ENCODE measurements at regions not wholly inside any gene's neighbourhood (a gene's known extent, or its start where the extent isn't known, plus 50 kb on each side); places are given as distances from the start of the nearest gene placed in this dataset.

DNA sequence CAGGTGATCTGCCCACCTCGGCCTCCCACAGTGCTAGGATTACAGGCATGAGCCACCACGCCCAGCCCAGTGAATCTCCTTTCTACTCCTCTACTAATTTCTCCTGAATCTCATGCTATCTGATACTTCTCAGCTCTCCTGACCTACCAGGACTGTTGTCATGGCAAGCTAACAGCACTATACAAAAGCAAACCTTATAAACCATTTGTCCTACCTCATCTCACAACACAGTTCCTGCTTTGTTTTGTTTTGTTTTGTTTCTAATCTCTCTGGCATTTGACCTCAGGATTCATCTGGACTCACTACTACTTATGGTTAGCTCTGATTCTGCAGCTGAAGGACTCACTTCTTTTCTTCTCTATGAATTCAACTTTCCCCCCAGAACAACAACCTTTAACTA lies 734.8 kb downstream of the TLE1 start:
- Histone ChIP-seq H3K79me1 (ENCODE audit: insufficient read depth, low read depth, low read length, poor library complexity, severe bottlenecking) (no peaks in the 10 kb centered on the region), H2BK5ac (ENCODE audit: insufficient read length, low read length) (no peak overlapping the region), H3K4ac (ENCODE audit: low read depth, low read length) (no peak overlapping the region), H3K56ac (ENCODE audit: insufficient read length, low read depth, low read length) (no peak overlapping the region), H3K14ac (ENCODE audit: insufficient read depth, low read length) (no peak overlapping the region), H3K9me3 (ENCODE audit: control insufficient read depth, low read depth, low read length) (no peaks in the 10 kb centered on the region), H3K18ac (ENCODE audit: insufficient read length, low read depth, low read length) (no peak overlapping the region), H3K4me2 (ENCODE audit: insufficient read depth, insufficient read length, low read length) (no peak overlapping the region), H2BK120ac (ENCODE audit: low read depth, low read length, poor library complexity, severe bottlenecking) (no peak overlapping the region), H3K4me1 (ENCODE audit: insufficient read depth, low read length) (no peaks in the 10 kb centered on the region), H2BK12ac (ENCODE audit: insufficient read length, low read depth, low read length) (no peak overlapping the region), H3K23ac (ENCODE audit: insufficient read length, low read depth, low read length) (no peak overlapping the region), H3K9ac (ENCODE audit: extremely low read depth, insufficient read length, low read length) (no peak overlapping the region), H2AK5ac (ENCODE audit: insufficient read length, low read length) (no peak overlapping the region), H4K91ac (ENCODE audit: insufficient read length, low read depth, low read length) (no peak overlapping the region), H3K27ac (ENCODE audit: insufficient read length, low read depth, low read length) (no peak overlapping the region), H3K27me3 (ENCODE audit: insufficient read depth, low read length) (no peaks in the 10 kb centered on the region), H2AFZ (ENCODE audit: low read length) (no peak overlapping the region), H2BK20ac (ENCODE audit: low read depth, low read length, poor library complexity, severe bottlenecking) (no peak overlapping the region), H4K20me1 (ENCODE audit: control insufficient read depth, insufficient read depth, insufficient read length) (no peaks in the 10 kb centered on the region), H3T11ph (ENCODE audit: low read length) (no peak overlapping the region), H3K23me2 (ENCODE audit: insufficient read length, low read depth, low read length, poor library complexity, severe bottlenecking) (no peaks in the 10 kb centered on the region), H2BK15ac (ENCODE audit: low read depth, low read length) (no peak overlapping the region), H4K8ac (replicated peaks; ENCODE audit: insufficient read length, low read depth, low read length) (no peak overlapping the region), H3K79me2 (ENCODE audit: insufficient read depth, low read length) (no peaks in the 10 kb centered on the region), H4K5ac (ENCODE audit: insufficient read length, low read depth, low read length) (no peak overlapping the region)
- H3K36me3 Mint-ChIP-seq (ENCODE audit: insufficient read depth in 1 of 3, low read depth in 3 of 3), result no peaks in the 10 kb centered on the region
- H3K27me3 Mint-ChIP-seq (ENCODE audit: low read depth), result no peaks in the 10 kb centered on the region
- H3K4me1 Mint-ChIP-seq, result peaks cover 0 to 5% of the 10 kb centered on the region in 2 experiments; a peak in 1 of 4 replicates
- whole genome bisulfite sequencing (ENCODE audit: extremely low coverage, insufficient read length, low lambda C conversion rate), result no CpG with 5 or more reads among the region's 2 CpGs
- H3K27ac Mint-ChIP-seq, result no peak overlapping the region
- no peaks in the 10 kb centered on the region for H3K9me3 Mint-ChIP-seq
- DNase-seq, result no peak
- TF ChIP-seq, protein P1, sequence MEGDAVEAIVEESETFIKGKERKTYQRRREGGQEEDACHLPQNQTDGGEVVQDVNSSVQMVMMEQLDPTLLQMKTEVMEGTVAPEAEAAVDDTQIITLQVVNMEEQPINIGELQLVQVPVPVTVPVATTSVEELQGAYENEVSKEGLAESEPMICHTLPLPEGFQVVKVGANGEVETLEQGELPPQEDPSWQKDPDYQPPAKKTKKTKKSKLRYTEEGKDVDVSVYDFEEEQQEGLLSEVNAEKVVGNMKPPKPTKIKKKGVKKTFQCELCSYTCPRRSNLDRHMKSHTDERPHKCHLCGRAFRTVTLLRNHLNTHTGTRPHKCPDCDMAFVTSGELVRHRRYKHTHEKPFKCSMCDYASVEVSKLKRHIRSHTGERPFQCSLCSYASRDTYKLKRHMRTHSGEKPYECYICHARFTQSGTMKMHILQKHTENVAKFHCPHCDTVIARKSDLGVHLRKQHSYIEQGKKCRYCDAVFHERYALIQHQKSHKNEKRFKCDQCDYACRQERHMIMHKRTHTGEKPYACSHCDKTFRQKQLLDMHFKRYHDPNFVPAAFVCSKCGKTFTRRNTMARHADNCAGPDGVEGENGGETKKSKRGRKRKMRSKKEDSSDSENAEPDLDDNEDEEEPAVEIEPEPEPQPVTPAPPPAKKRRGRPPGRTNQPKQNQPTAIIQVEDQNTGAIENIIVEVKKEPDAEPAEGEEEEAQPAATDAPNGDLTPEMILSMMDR (conservative IDR thresholded peaks at IDR 0.05), result no peak
- no peak overlapping the region for H3K4me3 Mint-ChIP-seq

Data from H9 (cell line).